ENCODE measurements at regions not wholly inside any gene's neighbourhood (a gene's known extent, or its start where the extent isn't known, plus 50 kb on each side); places are given as distances from the start of the nearest gene placed in this dataset.
A peak's percentile ranks its signal among the peaks of the same experiment; 100 is the strongest.

DNA sequence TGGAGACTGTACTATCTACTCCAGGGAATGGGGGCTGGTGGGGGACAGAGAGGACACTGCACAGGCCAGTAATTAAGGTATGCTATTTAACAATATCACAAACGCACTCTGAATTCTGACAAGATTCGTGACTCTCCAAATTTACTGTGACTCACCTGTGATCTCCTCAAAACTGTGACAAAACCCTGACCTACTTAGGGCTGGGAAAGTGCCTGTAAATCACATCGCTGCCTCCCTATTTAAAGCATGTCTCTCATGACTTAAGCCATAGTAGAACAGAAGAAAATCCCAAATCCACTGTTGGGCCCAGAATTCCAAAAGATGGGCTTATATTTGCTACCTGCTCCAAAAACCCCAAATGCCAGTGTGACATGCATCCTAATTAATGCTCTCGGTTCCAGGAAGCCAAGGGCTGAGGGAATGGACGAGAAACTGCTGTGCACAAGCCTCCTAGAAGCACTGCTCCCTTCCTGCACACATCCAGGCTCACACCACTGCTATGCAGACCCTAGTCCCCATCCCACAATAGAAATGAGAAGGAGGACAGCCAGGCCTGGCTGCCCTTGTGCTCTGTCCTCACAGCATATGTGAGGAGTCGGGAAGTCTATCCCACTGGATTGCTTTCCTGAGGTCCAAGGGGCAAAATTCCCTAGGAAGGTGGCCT is 187.7 kb upstream of the CHRNA7 start:
- no peak for DNase-seq

DNA sequence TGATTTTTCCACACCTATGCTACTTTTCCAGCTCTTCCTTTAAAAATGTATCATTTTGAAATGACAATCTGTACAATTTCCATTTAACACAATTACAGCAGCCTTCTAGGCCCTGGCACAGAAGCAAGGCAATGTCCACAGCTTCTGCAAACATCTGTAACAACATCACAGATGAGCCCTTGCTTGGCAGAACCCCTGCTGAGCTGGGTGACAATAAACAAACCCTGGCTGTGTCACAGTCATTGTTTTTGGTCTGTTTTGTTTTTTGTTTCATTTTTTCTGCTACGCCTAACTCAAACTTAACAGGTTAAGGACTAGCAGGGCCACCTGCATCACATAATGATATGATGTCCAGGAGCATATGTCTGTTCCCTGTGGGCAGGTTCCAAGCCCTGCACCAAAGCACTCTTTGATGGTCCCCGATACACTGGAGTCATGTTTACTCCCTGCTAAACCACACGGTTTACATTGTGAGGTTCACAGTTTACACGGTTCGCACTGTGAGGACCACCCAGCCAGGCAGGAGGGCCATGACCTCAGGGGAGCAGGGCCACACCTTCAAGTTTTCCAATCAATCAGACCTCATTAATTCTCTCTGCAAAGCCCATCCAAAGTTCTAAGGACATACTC is 186.8 kb upstream of the CHRNA7 start:
- DNase-seq: no peak

- DNase-seq: no peak
Observed at GRCh38 chr15:31845791-31846190, 184.5 kb upstream of the CHRNA7 start.

DNA sequence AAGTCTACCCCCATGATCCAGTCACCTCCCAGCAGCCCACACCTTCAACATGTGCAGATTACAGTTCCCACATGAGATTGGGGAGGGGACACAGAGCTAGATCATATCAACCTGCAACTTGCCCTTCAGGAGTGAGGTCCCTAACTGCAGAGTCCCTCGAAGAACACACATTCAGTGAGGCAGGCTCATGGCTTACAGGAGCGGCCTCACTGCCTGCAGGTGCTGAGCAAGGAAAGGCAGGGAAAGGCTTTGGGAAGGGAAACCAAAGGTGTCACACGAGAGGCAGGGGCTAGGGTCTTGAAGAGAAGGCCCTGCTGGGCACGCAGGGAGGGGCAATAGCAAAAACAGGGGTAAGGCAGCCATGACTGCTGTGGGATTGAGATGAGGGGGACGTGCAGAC is 182.4 kb upstream of the CHRNA7 start:
- DNase-seq: no peak

DNA sequence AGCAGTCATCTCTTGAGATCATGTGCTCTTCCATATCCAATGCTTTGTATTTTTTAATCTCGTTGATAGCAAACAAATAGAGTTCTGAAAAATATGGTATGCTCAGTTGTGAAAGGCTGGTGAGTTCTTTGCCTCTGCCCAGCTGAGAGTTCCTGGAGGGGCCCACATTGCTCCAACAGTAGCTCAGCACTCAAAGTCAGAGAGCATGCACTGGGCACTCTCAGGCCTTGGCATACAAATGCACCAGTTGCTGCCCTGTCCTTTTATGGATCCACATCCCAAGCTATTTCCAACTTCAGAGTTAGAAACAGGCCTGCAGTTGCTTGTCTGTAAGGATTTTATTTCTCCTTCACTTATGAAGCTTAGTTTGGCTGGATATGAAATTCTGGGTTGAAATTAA is 181.7 kb upstream of the CHRNA7 start:
- DNase-seq: no peak

GRCh38 chr15:31852933-31853799 is 177.1 kb upstream of the CHRNA7 start:
- no peak for DNase-seq

DNA sequence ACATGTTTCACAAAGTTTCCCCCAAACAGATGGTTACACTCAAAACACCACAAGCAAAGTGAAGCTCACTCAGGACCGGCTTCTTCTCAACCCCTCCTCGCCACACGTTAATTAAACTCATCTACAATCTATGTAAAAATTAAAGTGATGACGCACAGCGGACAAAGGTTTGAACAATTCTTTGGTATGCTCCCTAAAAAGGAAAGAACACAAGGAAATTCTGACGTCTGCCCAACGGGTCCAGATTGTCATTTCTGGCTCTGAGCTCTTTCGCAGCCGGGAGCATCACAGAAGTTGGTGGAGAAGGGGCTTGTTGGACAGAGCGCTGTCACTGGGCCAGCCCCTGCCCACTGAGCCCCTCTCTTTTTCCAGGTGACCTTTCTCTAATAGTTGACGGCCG is 173.7 kb upstream of the CHRNA7 start:
- DNase-seq: no peak

DNA sequence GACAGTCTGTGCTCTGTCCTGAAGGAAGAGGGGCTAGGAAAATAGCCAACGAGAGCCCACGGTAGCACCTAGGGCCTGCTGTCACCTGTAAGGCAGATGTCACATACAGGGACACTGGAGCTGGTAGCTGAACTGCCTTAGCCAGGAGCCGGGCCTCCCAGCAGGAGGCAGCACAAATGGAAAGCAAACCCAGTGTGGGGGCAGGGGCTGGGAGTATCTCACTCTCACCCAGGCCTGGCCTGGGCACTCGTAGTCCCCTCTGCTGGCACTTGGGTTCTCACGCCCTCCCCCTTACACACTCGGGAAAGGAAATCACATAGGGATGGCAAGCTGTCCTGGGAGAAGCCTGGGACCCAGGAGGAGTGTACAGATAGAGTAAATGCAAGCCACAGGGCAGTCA is 173.1 kb upstream of the CHRNA7 start:
- DNase-seq: no peak

DNA sequence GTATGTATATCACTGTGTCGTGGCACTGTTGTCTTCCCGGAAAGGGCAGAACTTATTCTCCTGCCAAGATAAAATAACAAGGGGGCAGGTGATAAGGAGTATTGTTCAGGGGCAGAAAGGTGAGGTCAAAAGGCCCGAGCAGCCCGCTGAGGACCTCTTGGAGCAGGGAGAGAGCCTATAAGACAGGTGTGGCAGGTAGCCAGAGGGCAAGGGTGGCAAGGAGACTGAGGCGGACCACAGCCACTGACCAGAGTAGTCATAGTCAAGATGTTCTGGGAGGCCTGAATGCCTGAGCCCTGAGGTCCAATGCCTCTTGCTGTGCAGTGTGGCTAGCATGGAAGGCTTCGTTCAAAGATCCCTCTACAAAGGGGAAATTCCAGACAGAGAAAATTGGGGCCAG is 172.3 kb upstream of the CHRNA7 start:
- no peak for DNase-seq

- DNase-seq: no peak
Observed at GRCh38 chr15:31866248-31866647, 164.1 kb upstream of the CHRNA7 start.

DNA sequence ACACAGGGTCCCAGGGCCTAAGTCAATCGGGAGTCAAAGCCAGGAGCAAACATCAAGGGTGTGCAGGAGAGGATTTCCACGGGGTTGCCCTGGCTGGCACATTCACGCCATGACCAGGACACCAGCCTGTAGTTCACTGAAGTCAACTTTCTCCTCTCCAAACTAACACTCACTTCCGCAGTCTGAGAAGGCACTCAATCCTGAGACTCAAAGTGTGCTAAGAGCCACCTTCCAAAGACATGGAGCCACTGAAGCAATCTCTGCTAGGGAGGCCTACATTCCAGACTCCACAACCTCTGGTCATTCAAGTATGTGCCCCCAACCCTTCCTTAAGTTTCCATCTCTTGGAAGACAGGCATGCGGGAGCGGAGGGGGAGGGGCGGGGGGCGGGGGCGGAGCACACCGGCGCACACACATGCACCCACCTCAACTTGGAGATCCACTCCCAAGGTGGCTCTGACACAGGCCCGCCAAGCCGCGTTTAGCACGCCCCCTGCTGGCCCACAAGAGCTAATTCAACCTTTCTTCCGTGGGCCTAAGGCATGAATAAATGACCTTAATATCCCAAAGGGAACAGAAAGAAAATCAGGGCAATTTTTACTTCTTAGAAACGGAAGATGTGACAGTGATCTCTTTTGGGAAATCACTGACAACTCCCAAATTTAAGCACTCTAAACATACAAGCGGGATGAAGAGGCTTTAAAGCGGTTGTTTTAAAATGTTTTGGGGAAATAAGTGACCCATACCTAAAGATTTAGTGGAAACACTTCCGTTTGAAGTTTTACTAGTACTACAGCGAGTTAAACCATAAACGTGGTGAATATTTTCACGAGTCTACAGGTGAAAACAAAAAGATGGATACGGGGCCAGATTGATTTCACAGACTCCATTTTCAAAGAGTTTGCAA is 162.5 kb upstream of the CHRNA7 start:
- DNase-seq: peak; percentile 35 to 51

DNA sequence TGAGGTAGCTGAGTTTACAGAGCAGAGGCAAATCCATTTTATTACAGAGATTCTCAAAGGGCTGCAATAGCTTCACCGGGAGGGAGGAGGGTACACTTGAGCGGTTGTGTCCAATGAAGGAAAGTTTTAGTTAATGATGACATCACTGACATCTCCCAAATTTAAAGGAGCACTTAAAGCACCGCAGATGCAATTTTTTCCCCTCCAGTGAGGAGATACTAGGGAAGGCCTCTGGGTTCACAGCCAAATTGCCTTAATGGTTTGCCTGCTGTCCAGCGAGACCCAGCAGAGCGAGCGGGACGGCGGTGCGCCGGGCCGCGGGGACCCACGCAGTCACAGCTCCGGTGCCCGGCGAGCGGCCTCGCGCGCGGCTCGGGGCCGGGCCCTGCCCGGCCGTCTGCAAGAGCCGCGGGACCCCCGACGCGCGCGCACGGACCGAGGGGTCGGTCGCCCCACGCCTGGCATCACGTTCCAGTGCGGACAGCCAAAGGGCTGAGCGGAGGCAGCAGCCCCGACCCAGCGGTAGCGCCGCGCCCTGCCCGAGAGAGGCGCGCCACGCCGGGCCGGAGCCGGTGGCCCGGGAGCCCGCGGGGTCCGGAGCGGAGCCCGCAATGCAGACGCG is 160.5 kb upstream of the CHRNA7 start:
- DNase-seq: no peak

DNA sequence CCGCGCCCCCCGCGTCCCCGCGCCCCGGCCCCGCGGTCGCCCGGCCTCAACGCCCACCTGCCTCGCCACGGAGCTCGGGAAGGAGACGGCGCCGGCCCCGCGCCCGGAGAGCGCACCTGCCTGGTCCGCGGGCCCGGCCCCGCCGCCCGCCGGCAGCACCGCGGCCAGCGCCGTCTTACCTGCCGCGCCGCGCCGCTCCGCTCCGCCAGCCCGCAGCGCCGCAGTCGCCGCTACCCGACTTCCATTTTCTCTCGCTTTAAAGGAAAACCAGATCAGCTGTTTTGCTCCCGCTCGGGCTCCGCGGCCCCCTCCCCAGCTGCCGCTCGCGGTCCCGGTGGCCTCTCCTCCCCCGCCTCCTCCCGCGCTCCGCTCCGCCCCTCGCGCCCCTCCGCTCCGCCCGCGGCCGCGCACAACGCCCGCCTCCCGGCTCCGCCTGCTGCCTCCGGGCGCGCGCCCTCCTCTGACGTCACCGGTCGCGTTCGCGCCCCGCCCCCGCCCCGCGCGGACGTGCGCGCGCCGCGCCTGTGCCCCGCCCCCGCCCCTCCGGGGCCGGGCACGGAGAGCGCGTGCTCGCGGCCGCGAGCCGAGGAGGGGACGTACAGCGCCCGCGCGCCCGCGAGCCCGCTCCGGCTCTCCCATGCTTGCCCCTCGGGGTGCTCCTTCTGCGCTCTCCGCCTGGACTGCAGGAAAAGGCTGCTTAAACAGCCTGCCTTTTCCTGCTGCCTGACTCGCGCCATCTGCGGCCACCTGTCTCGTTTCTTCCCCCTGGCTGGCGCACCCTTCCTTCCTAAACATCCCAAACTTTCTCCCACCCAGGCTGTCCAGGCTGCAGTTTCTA is 159.8 kb upstream of the CHRNA7 start, which contains the start of gene OTUD7A:
OTUD7A (minus strand) TSS at position 346 of the 838 bp plus-strand sequence.
- peak; percentile 62 to 83 for DNase-seq

- DNase-seq: peak in 1 of 2 experiments; percentile 28
Observed at GRCh38 chr15:31871166-31871886, 159.0 kb upstream of the CHRNA7 start.

DNA sequence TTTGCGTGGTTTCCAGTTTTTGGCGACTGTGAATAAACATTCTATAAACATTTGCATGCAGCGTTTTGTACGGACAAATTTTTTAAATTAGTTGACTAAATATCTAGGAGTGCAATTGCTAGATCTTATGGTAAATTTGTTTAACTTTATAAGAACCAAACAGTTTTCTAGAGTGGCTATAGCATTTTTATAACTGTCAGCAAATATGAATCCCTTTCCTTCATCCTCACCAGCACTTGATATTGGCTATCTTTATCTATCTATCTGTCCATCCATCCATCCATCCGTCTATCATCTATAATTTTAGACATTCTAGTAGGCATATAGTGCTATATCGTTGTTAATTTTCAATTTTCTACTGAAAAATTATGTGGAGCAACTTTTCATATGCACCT is 158.4 kb upstream of the CHRNA7 start:
- no peak for DNase-seq

- peak in 1 of 2 experiments; percentile 10 for DNase-seq
Observed at GRCh38 chr15:31887246-31887645, 143.1 kb upstream of the CHRNA7 start.

- no peak for DNase-seq
Observed at GRCh38 chr15:31892513-31892912, 137.8 kb upstream of the CHRNA7 start.

DNA sequence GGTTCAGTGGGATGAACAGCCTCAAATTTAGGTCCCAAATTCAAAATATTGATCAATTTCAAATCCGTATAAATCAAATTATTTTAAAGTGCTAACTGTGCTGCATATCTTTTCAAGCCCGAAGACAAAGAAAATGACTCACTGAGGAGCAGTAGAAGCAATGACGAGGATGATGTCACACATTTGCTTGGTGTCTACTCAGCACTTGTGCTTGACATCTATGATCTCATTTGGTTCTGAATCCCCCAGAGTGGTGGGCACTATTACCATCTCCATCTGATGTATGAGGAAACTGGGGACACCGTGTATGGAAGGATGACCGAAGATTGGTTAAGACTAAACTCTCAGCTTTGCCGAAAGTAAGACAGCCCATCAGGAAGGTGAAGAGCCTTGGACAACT is 136.5 kb upstream of the CHRNA7 start:
- DNase-seq: no peak

- no peak for DNase-seq
Observed at GRCh38 chr15:31897746-31898145, 132.6 kb upstream of the CHRNA7 start.

DNA sequence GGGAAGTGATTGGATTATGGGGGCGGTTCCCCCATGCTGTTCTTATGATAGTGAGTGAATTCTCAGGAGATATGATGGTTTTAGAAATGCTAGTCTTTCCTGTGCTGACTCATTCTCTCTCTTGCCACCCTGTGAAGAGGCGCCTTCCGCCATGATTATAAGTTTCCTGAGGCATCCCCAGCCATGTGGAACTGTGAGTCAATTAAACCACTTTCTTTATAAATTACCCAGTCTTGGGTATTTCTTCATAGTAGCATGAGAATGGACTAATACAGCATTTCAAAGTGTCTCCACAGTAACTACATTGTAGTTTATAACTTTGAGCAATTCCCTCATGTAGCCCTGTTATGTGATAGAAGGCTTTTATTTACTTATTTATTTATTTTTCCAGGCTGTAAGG is 128.8 kb upstream of the CHRNA7 start:
- DNase-seq: no peak

- DNase-seq: no peak
Observed at GRCh38 chr15:31905054-31905453, 125.3 kb upstream of the CHRNA7 start.

All from SHP77 (cell line).